NB4 (cell line): ENCODE measurements at regions not wholly inside any gene's neighbourhood (a gene's known extent, or its start where the extent isn't known, plus 50 kb on each side); places are given as distances from the start of the nearest gene placed in this dataset.

Experiments
- DNase-seq: peaks from one replicate; pipeline ENCODE4 v3.0.0; 2010; ENCODE audit warnings: low read depth
- H3K4me3 ChIP-seq: one replicate; pipeline ENCODE4 v1.5.1; 2011; ENCODE audit warnings: mild to moderate bottlenecking, low read depth, low read length, moderate library complexity
- CTCF ChIP-seq: IDR thresholded peaks from one replicate; pipeline ENCODE4 v1.5.1; 2012; ENCODE audit warnings: low read depth, low read length
- MAX ChIP-seq: IDR thresholded peaks from 2 replicates; pipeline ENCODE4 v1.6.1; 2011; ENCODE audit warnings: low read depth, low read length
- MYC ChIP-seq: IDR thresholded peaks from 2 replicates; pipeline ENCODE4 v1.6.1; 2011; ENCODE audit warnings: low read depth, low read length
- POLR2A ChIP-seq: IDR thresholded peaks from 2 replicates; pipeline ENCODE4 v1.6.1; 2011; ENCODE audit warnings: mild to moderate bottlenecking; ENCODE audit not compliant: insufficient read length; ENCODE audit errors: extremely low read depth

- TF ChIP-seq MAX (0 out of 2 replicates have a peak, but pooled peaks have one; percentile 18), MYC (no peak)
- DNase-seq = peak; percentile 94
- H3K4me3 ChIP-seq = peak overlapping the region; percentile 35
These were observed 134.3 kb upstream of the SESN3 start for GRCh38 chr11:95365348-95365747.

- peak; percentile 84 for DNase-seq
- no peak for TF ChIP-seq MYC
- TF ChIP-seq CTCF = no peak
- peak; percentile 44 for TF ChIP-seq MAX
- no peak for TF ChIP-seq POLR2A
- H3K4me3 ChIP-seq = peak overlapping the region; percentile 35
These were observed 133.6 kb upstream of the SESN3 start for GRCh38 chr11:95364324-95365295.

GRCh38 chr11:95363708-95364107 is 132.7 kb upstream of the SESN3 start:
- no peak for DNase-seq
- no peak for TF ChIP-seq MYC
- TF ChIP-seq MAX = no peak
- TF ChIP-seq POLR2A = no peak
- no peak for TF ChIP-seq CTCF
- no peak overlapping the region for H3K4me3 ChIP-seq

GRCh38 chr11:95363164-95363563 is 132.2 kb upstream of the SESN3 start:
- no peak overlapping the region for H3K4me3 ChIP-seq
- TF ChIP-seq MYC (0 out of 2 replicates have a peak, but pooled peaks have one; percentile 27), CTCF (no peak), MAX (peak; percentile 24; the same call in 1 of the 2 replicates)
- DNase-seq = peak; percentile 82

GRCh38 chr11:95361180-95361579 is 130.2 kb upstream of the SESN3 start:
- TF ChIP-seq MAX (no peak), POLR2A (no peak)
- no peak overlapping the region for H3K4me3 ChIP-seq
- no peak for DNase-seq

GRCh38 chr11:95360377-95361075 is 129.5 kb upstream of the SESN3 start:
- H3K4me3 ChIP-seq = no peak overlapping the region
- TF ChIP-seq MYC = no peak
- no peak for TF ChIP-seq CTCF
- TF ChIP-seq POLR2A = no peak
- no peak for TF ChIP-seq MAX
- peak; percentile 84 for DNase-seq
